ENCODE measurements at regions not wholly inside any gene's neighbourhood (a gene's known extent, or its start where the extent isn't known, plus 50 kb on each side); places are given as distances from the start of the nearest gene placed in this dataset.
"Not testable (repeated sequence)": the region's sequence is repeated elsewhere in the genome, so short reads cannot be mapped to it uniquely, and the experiment has no call there.

DNA sequence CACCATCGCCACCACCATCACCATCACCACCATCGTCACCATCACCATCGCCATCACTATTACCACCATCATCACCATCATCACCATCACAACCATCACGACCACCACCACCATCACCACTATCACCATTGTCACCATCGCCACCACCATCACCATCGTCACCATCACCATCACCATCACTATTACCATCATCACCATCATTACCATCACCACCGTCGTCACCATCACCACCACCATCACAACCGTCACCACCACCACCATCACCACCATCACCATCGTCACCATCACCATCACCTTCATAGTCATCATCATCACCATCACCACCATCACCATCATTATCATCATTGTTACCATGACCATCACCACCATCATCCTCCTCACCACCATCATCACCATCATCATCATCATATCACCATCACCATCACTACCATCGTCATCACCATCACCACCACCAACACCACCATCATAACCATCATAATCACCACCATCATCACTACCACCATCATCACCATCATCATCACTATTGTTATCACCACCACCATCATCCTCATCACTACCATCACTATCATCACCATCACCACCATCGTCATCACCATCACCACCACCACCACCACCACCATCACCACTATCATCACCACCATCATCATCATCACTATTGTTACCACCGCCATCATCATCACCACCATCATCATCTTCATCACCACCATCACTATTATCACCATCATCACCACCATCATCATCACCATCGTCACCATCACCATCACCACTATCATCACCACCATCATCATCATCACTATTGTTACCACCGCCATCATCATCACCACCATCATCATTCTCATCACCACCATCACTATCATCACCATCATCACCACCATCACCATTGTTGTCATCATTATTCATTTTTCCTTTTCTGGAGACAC lies 51.5 kb upstream of the ZNF469 start:
- ATAC-seq (ENCODE audit: low read depth) (no peak), DNase-seq (no peak)
- Mint-ChIP-seq H3K36me3 (no peaks in the 10 kb centered on the region), H3K27ac (no peak overlapping the region), H3K9me3 (peaks cover 5% of the 10 kb centered on the region), H3K4me3 (no peak overlapping the region), H3K27me3 (peaks cover 2% of the 10 kb centered on the region), H3K4me1 (peaks cover 1% of the 10 kb centered on the region)
- POLR2A ChIA-PET, result no interaction called here

DNA sequence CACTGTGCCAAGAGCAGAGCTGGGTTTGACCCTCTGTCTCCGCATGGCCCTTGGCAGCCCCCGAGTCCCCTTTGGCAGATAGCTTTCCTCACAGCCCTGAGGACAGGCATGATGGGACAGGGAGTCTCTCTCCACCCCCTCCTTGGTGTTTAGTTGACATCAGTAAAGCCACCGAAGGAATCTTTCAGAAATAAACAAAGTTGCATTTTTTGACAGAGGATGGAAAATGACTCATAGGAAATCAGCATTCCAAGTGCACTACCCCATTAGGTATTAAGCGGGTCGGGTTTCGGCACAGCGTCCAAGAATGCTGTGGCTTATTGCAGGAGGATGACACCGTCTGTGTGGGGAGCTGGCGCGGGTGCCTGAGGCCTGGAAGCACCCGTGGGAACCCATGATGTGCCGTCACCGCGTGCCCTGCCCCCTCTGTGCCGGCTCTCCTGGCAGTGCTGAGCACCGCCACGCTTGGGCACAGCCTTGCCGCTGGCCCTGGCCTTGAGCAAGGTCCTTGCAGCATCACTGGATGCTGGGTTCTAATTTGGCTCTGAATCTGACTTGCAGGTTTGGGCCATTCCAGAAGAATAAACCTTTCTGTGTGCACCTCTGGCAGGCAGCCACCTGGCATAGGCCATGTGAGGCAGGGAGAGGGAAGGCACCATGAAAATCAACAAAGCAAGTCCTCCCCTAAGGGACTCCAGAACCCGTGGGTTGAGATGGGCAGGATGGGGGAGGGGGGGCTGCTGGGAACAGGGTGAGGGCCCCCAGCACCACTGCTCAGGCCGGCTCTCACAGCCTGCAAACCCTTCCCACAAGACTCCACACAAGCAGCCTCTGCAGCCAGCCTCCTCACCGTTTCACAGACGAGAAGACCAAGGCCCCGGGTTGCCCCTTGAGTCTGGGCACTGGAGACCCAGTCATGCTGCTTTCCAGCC lies 50.5 kb upstream of the ZNF469 start:
- Mint-ChIP-seq H3K27me3 (peaks cover 3% of the 10 kb centered on the region), H3K4me3 (no peak overlapping the region), H3K27ac (no peak overlapping the region), H3K9me3 (peaks cover 12% of the 10 kb centered on the region), H3K36me3 (no peaks in the 10 kb centered on the region), H3K4me1 (peaks cover 1% of the 10 kb centered on the region)
- no peak for DNase-seq
- ATAC-seq (ENCODE audit: low read depth), result no peak
- POLR2A ChIA-PET, result no interaction called here

DNA sequence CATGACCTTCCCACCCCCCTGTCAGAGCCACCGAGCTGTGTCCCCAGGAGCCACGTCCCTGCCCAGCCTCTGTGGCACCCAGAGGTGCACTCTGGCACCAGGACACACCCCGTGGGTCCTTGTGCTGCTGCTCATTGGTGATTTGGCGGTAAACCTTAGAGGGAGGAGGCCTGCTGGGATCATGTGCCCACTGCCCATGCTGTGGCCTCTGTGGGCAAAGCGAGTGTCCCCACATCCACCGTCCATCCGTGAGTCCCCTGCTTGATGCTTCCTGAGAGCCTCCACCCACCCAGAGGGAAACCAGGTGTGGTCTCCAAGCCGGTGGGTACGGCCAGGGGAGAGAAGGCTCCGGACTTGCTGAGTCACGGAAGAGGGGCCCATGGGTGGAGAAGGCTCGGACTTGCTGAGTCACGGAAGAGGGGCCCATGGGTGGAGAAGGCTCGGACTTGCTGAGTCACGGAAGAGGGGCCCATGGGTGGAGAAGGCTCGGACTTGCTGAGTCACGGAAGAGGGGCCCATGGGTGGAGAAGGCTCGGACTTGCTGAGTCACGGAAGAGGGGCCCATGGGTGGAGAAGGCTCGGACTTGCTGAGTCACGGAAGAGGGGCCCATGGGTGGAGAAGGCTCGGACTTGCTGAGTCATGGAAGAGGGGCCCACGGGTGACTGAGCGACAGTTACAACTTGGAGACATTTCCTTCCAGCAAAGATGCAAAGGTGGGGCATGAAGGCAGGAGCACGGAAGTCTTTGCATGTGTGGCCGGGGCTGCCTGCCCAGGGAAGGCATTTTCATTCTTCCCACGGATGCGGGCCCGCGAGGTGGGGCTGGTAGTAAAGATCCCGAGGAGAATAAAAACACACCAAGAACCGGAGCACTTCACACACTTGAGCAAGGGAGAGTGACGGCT lies 49.6 kb upstream of the ZNF469 start:
- H3K9me3 Mint-ChIP-seq, result peaks cover 12% of the 10 kb centered on the region
- peak overlapping the region; percentile 28 for H3K4me3 Mint-ChIP-seq
- ATAC-seq (ENCODE audit: low read depth); H3K36me3 Mint-ChIP-seq; H3K4me1 Mint-ChIP-seq; H3K27ac Mint-ChIP-seq; DNase-seq; POLR2A ChIA-PET; H3K27me3 Mint-ChIP-seq: not testable (repeated sequence)

Measured in activated naive CD8-positive, alpha-beta T cell treated with anti-CD3 and anti-CD28 coated beads, Interleukin-2, amount 10 ng/mL, durations not matched to agents 7 days and 5 days (primary cell).